K562 (cell line): ENCODE measurements at regions not wholly inside any gene's neighbourhood (a gene's known extent, or its start where the extent isn't known, plus 50 kb on each side); places are given as distances from the start of the nearest gene placed in this dataset.

Experiments used
- ATAC-seq: fragments of 200-7000 bp; cut with Tn5 transposase; 3 replicates; pipeline ENCODE4 v1.9.1; 2020; ENCODE audit warnings: moderate library complexity
- BruUV-seq: library from RNA; stranded (reverse); fragments of 400-500 nt; replicated peaks from 2 replicates; lab custom pipeline; 2021; lab: Mats Ljungman, UMichigan
- CTCF ChIA-PET: fragments of 300-600 bp; formaldehyde crosslinking; extraction: SDS; loops from one replicate; lab custom pipeline; 2021; ENCODE audit warnings: low intra/inter-chr PET ratio; lab: Yijun Ruan, JAX
- POLR2A ChIA-PET: fragments of 300-600, 350-650 bp; sonication (Branson Sonifier 250); formaldehyde crosslinking; extraction: SDS; loops from one replicate; lab custom pipeline; 2021; ENCODE audit warnings: antibody characterized with exemption, inconsistent platforms; lab: Yijun Ruan, JAX
- DNase-seq, 4 experiments: peaks; one replicate each; pipeline versions ENCODE4 v3.0.0 to v3.0.0-alpha.2; 2011 to 2018; ENCODE audit warnings: low spot score in 3 of 4, mixed read lengths in 3 of 4; ENCODE audit errors: extremely low read depth in 1 of 4
- FAIRE-seq: peaks from 2 replicates; lab custom pipeline; 2011; peaks lifted over from hg19 to GRCh38; lab: Jason Lieb, UNC
- H2AFZ ChIP-seq: 2 replicates; pipeline ENCODE4 v1.6.0; 2011; ENCODE audit warnings: low read depth, low read length, control low read depth, inconsistent platforms
- H3K27ac ChIP-seq: fragments of 200-600 bp; 3 replicates; pipeline ENCODE4 v1.8.0; 2011; ENCODE audit warnings: low read depth, mild to moderate bottlenecking, control low read depth, inconsistent platforms, low read length, moderate library complexity, mixed read lengths; ENCODE audit errors: extremely low read depth
- H3K27me3 ChIP-seq, 2 experiments: fragments of 300-600 bp in 1 of 2; 2 replicates in 1 of 2; 3 replicates in 1 of 2; pipeline versions ENCODE4 v1.6.0 to v1.8.0; 2011; ENCODE audit warnings: inconsistent platforms in 2 of 2, low read length in 2 of 2, mild to moderate bottlenecking in 1 of 2, mixed read lengths in 1 of 2, moderate library complexity in 1 of 2; ENCODE audit not compliant: control insufficient read depth in 2 of 2, insufficient read depth in 2 of 2
- H3K36me3 ChIP-seq: fragments of 300-600 bp; 3 replicates; pipeline ENCODE4 v1.8.0; 2011; ENCODE audit warnings: mild to moderate bottlenecking, low read length, inconsistent platforms; ENCODE audit not compliant: control insufficient read depth, insufficient read depth
- H3K4me1 ChIP-seq, 2 experiments: fragments of 200-600 bp in 1 of 2; replicated peaks in 1 of 2; 2 replicates in 1 of 2; 3 replicates in 1 of 2; pipeline versions ENCODE4 v1.5.1 to v1.8.0; 2011; ENCODE audit warnings: inconsistent platforms in 2 of 2, low read length in 2 of 2, mild to moderate bottlenecking in 1 of 2, mixed read lengths in 1 of 2, moderate library complexity in 1 of 2; ENCODE audit not compliant: control insufficient read depth in 2 of 2, insufficient read depth in 2 of 2
- H3K4me2 ChIP-seq: 2 replicates; pipeline ENCODE4 v1.6.1; 2011; ENCODE audit warnings: low read length, control low read depth, inconsistent platforms, mixed read lengths; ENCODE audit not compliant: insufficient read depth
- H3K4me3 ChIP-seq: fragments of 200-600 bp; sonication (generic), shearing (Covaris generic); 2 replicates; pipeline ENCODE4 v1.5.1; 2016; ENCODE audit warnings: control low read depth, inconsistent platforms
- H3K79me2 ChIP-seq: fragments of 200-600 bp; 3 replicates; pipeline ENCODE4 v1.8.0; 2011; ENCODE audit warnings: low read length, inconsistent platforms; ENCODE audit not compliant: control insufficient read depth, insufficient read depth
- H3K9ac ChIP-seq, 2 experiments: 2 replicates each; pipeline versions ENCODE4 v1.6.0 to v1.6.1; 2011; ENCODE audit warnings: low read depth in 2 of 2, low read length in 2 of 2, control low read depth in 1 of 2, inconsistent platforms in 1 of 2, mild to moderate bottlenecking in 1 of 2, mixed read lengths in 1 of 2; ENCODE audit not compliant: insufficient read depth in 1 of 2
- H3K9me1 ChIP-seq: one replicate; pipeline ENCODE4 v1.6.0; 2011; ENCODE audit warnings: inconsistent platforms, mild to moderate bottlenecking, low read length, moderate library complexity; ENCODE audit not compliant: control insufficient read depth, insufficient read depth
- H3K9me3 ChIP-seq: replicated peaks from 2 replicates; pipeline ENCODE4 v1.5.1; 2011; ENCODE audit warnings: low read depth, low read length, inconsistent platforms; ENCODE audit not compliant: control insufficient read depth, insufficient read depth
- H4K20me1 ChIP-seq: replicated peaks from 2 replicates; pipeline ENCODE4 v1.6.1; 2011; ENCODE audit warnings: low read length, inconsistent platforms, mixed read lengths; ENCODE audit not compliant: control insufficient read depth, insufficient read depth
- ESRRB ChIP-seq: fragments of 250-450 bp; sonication (Bioruptor Pico); IDR thresholded peaks from 2 replicates; pipeline ENCODE4 v1.5.0; 2020; ENCODE audit warnings: mild to moderate bottlenecking, moderate library complexity, borderline replicate concordance
- FIP1L1 ChIP-seq: fragments of 200-400 bp; formaldehyde crosslinking; IDR thresholded peaks from 2 replicates; pipeline ENCODE4 v1.6.1; 2018; ENCODE audit warnings: mild to moderate bottlenecking, low read depth, low read length; ENCODE audit not compliant: poor library complexity, severe bottlenecking
- FOXP1 ChIP-seq: sonication (generic); formaldehyde crosslinking; IDR thresholded peaks from 2 replicates; pipeline ENCODE4 v1.8.0; 2022; ENCODE audit warnings: mild to moderate bottlenecking, missing genetic modification reagents
- HDAC6 ChIP-seq: IDR thresholded peaks from 2 replicates; pipeline ENCODE4 v1.6.1; 2012; ENCODE audit warnings: low read depth, mild to moderate bottlenecking, control low read depth, inconsistent platforms, low read length, moderate library complexity
- HNRNPLL ChIP-seq: fragments of 200-400 bp; formaldehyde crosslinking; IDR thresholded peaks from 2 replicates; pipeline ENCODE4 v1.6.1; 2017; ENCODE audit warnings: low read length, low read depth, mild to moderate bottlenecking; ENCODE audit not compliant: poor library complexity, severe bottlenecking
- KAT2B ChIP-seq: IDR thresholded peaks from one replicate; pipeline ENCODE4 v1.6.1; 2012; ENCODE audit warnings: low read depth, mild to moderate bottlenecking, control low read depth, inconsistent platforms, low read length, moderate library complexity
- MBD2 ChIP-seq: sonication (generic); IDR thresholded peaks from 2 replicates; pipeline ENCODE4 v1.6.1; 2016; ENCODE audit warnings: low read depth, borderline replicate concordance
- NFIX ChIP-seq: fragments of 250-450 bp; sonication (Bioruptor Pico); IDR thresholded peaks from 2 replicates; pipeline ENCODE4 v1.4.0; 2020; ENCODE audit warnings: low read depth, mild to moderate bottlenecking, moderate library complexity
- PCBP2 ChIP-seq: fragments of 200-400 bp; formaldehyde crosslinking; IDR thresholded peaks from 2 replicates; pipeline ENCODE4 v1.6.1; 2018; ENCODE audit warnings: low read length, low read depth, mild to moderate bottlenecking, moderate library complexity; ENCODE audit not compliant: poor library complexity, severe bottlenecking
- RBM14 ChIP-seq: fragments of 200-400 bp; formaldehyde crosslinking; IDR thresholded peaks from 2 replicates; pipeline ENCODE4 v1.6.1; 2018; ENCODE audit warnings: low read depth, mild to moderate bottlenecking, low read length, moderate library complexity, borderline replicate concordance; ENCODE audit not compliant: insufficient read depth
- RNF2 ChIP-seq: sonication (generic); IDR thresholded peaks from 2 replicates; pipeline ENCODE4 v1.6.1; 2016
- TEAD2 ChIP-seq: fragments of 450-650 bp; IDR thresholded peaks from 2 replicates; pipeline ENCODE4 v1.6.1; 2016; ENCODE audit warnings: missing genetic modification characterization, control low read depth, missing compliant biosample characterization
- ZKSCAN1 ChIP-seq: fragments of 150-350 bp; IDR thresholded peaks from 2 replicates; pipeline ENCODE4 v1.6.1; 2016; ENCODE audit warnings: low read depth, low read length
- ZNF239 ChIP-seq: fragments of 250-450 bp; sonication (Bioruptor Pico); IDR thresholded peaks from 2 replicates; pipeline ENCODE4 v1.4.0; 2020; ENCODE audit warnings: mild to moderate bottlenecking
- ZNF668 ChIP-seq: fragments of 250-450 bp; sonication (Bioruptor Pico); IDR thresholded peaks from 2 replicates; pipeline ENCODE4 v1.8.0; 2022; ENCODE audit warnings: mild to moderate bottlenecking, inconsistent platforms
- ZNF699 ChIP-seq: fragments of 250-450 bp; sonication (Bioruptor Pico); IDR thresholded peaks from 2 replicates; pipeline ENCODE4 v1.8.0; 2021; ENCODE audit warnings: mild to moderate bottlenecking, moderate library complexity; ENCODE audit not compliant: insufficient replicate concordance
- ZNF77 ChIP-seq: fragments of 250-450 bp; sonication (Bioruptor Pico); IDR thresholded peaks from 2 replicates; pipeline ENCODE4 v1.5.0; 2020
- WGBS: fragments of 100-300 bp; shearing (Covaris generic); methylation state at CpG from one replicate; pipeline ENCODE4 v1.1.6; 2016; ENCODE audit warnings: low coverage, mixed read lengths; ENCODE audit not compliant: insufficient coverage; ENCODE audit errors: missing lambda C conversion rate; 5-methylcytosine and 5-hydroxymethylcytosine counted together
- in situ Hi-C: fragments of 300-500 bp; cut with MboI; formaldehyde crosslinking; loops from 4 replicates; pipeline ENCODE4 v1.15.0; 2018; ENCODE audit warnings: inconsistent platforms, mixed read lengths
- intact Hi-C: fragments of 100-400 bp; cut with micrococcal nuclease; formaldehyde crosslinking; loops from 2 replicates; pipeline ENCODE4 v1.14.2; 2022

DNA sequence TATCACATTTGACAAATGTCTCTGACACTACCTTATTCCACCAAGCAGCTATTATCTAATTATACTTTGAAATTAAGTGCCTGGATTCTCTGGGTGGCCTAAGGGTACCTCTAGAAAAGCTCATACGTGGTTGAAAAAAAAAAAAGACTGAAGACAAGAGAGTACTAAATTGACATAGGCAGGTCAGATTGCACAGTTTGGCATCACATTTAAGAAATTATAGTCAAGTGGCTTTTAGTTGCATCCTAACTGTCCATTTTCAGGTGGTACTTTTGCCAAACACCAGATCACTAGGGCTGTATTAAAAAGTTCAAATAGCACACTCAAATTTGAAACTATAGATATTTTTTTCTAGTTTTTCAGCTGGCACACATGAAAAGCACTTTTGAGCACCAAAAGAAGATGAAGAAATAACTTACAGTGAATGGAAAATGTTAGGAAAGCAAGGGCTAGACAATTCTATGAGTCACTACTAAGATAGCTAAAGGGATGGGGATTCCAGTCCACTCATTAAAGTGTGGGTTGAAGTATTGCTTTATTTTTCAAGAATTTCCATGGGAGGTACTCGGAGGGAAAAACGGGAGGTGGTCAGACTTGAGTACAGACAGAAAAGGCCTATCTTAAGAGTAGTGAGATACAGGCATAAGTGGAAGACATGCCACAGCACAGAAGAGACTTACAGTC, 106.5 kb upstream of the COL5A2 start:
- H3K9ac ChIP-seq: no peak overlapping the region
- no peak for FAIRE-seq
- H4K20me1 ChIP-seq: no peaks in the 10 kb centered on the region
- TF ChIP-seq FIP1L1 (no peak), ZNF77 (CRISPR knock-in tag) (no peak), PCBP2 (no peak)
- H3K27ac ChIP-seq: no peak overlapping the region
- no peak for ATAC-seq
- H3K4me2 ChIP-seq: no peak overlapping the region
- ChIA-PET CTCF (no interaction called here), POLR2A (no interaction called here)
- no peaks in the 10 kb centered on the region for H3K27me3 ChIP-seq
- 0% methylated on average over 3 of the region's 3 CpGs for WGBS
- H3K36me3 ChIP-seq: no peaks in the 10 kb centered on the region
- in situ Hi-C loops: no loop called here
- H3K4me1 ChIP-seq: no peaks in the 10 kb centered on the region
- no peaks in the 10 kb centered on the region for H3K79me2 ChIP-seq
- no peaks in the 10 kb centered on the region for H3K9me1 ChIP-seq
- H3K4me3 ChIP-seq: no peak overlapping the region
- no peak for DNase-seq
- H2AFZ ChIP-seq: no peak overlapping the region
- H3K9me3 ChIP-seq: no peaks in the 10 kb centered on the region
- intact Hi-C loops: loop anchor here (5.0 kb wide), 2 partner anchors 194 to 764 kb away; no protein-coding TSS in a partner anchor
- BruUV-seq: no TSS peak

DNA sequence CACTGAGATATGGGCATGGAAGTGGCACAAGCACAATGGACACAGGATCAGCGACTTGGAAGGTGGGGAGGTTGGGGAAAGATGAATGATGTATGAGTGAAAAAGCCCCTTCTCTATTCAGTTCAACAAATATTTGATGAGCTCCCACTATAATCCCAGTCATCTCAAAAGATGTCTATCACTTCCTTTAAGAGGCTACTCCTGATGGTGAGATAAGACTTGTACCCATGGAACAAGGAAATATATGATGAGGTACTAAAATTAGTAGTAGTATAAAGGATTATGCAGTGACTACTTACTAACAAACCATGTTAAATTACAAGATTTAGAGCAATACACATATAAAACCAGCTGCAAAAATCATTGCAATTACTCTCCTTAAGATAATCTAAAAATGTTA, 107.8 kb upstream of the COL5A2 start:
- no TSS peak for BruUV-seq
- no peak overlapping the region for H3K4me2 ChIP-seq
- no peaks in the 10 kb centered on the region for H3K4me1 ChIP-seq
- WGBS: 0% methylated on average over 1 of the region's 1 CpG
- H3K27ac ChIP-seq: no peak overlapping the region
- DNase-seq (no peak), FAIRE-seq (no peak), ATAC-seq (no peak)
- H4K20me1 ChIP-seq: no peaks in the 10 kb centered on the region
- H3K4me3 ChIP-seq: no peak overlapping the region
- CTCF ChIA-PET: interaction anchor here (1.1 to 1.8 kb wide), 3 partner anchors 144 to 763 kb away, joined by 3 to 7 read pairs (median 5); no protein-coding TSS in a partner anchor
- POLR2A ChIA-PET: no interaction called here
- in situ Hi-C loops: no loop called here
- H3K9me3 ChIP-seq: no peaks in the 10 kb centered on the region
- no peaks in the 10 kb centered on the region for H3K79me2 ChIP-seq
- no peaks in the 10 kb centered on the region for H3K36me3 ChIP-seq
- H3K9me1 ChIP-seq: no peaks in the 10 kb centered on the region
- H3K9ac ChIP-seq: no peak overlapping the region
- H2AFZ ChIP-seq: no peak overlapping the region
- H3K27me3 ChIP-seq: no peaks in the 10 kb centered on the region
- intact Hi-C loops: loop anchor here (5.0 kb wide), 2 partner anchors 195 to 765 kb away; no protein-coding TSS in a partner anchor
- TF ChIP-seq TEAD2 (tag) (no peak), HNRNPLL (no peak), RBM14 (no peak), ESRRB (CRISPR knock-in tag) (no peak), HDAC6 (no peak), RNF2 (no peak), ZNF668 (no peak), KAT2B (no peak), FOXP1 (no peak), ZNF239 (CRISPR knock-in tag) (no peak), MBD2 (no peak), ZKSCAN1 (no peak), NFIX (CRISPR knock-in tag) (no peak), ZNF699 (CRISPR knock-in tag) (no peak)
